Sigmoid colon (tissue), 6 donors: ENCODE measurements at regions not wholly inside any gene's neighbourhood (a gene's known extent, or its start where the extent isn't known, plus 50 kb on each side); places are given as distances from the start of the nearest gene placed in this dataset.
A peak's percentile ranks its signal among the peaks of the same experiment; 100 is the strongest.

Experiments
- DNase-seq: peaks from one replicate; pipeline ENCODE4 v3.0.0-alpha.2; 2019
- H3K27ac ChIP-seq, 4 donors: fragments of 200-600 bp; sonication (generic); one replicate each; pipeline ENCODE4 v1.5.1; 2016 to 2019; ENCODE audit warnings: mild to moderate bottlenecking in 1 of 4
- H3K27me3 ChIP-seq, 3 donors: fragments of 200-600 bp; sonication (generic); one replicate each; pipeline ENCODE4 v1.5.1; 2019; ENCODE audit warnings: mild to moderate bottlenecking in 1 of 3
- H3K36me3 ChIP-seq, 4 donors: fragments of 200-600 bp; sonication (generic); one replicate each; pipeline ENCODE4 v1.5.1; 2016 to 2019
- H3K4me1 ChIP-seq, 4 donors: fragments of 200-600 bp; sonication (generic); one replicate each; pipeline ENCODE4 v1.5.1; 2017 to 2019
- H3K4me3 ChIP-seq, 4 donors: fragments of 200-600 bp; sonication (generic); one replicate each; pipeline ENCODE4 v1.5.1; 2017 to 2019; ENCODE audit warnings: mild to moderate bottlenecking in 2 of 4, moderate library complexity in 1 of 4
- H3K9me3 ChIP-seq, 4 donors: fragments of 200-600 bp in 3 of 4; sonication (generic) in 3 of 4; one replicate each; pipeline versions ENCODE4 v1.5.1 to v1.6.1; 2013 to 2019
- EP300 ChIP-seq, 4 donors: sonication (generic); formaldehyde crosslinking; IDR thresholded peaks; one replicate each; pipeline ENCODE4 v1.6.1; 2017; ENCODE audit warnings: antibody characterized with exemption in 4 of 4
- POLR2A ChIP-seq, 2 donors: fragments of 450-650 bp; IDR thresholded peaks; one replicate each; pipeline ENCODE4 v1.6.1; 2016; ENCODE audit warnings: antibody characterized with exemption in 2 of 2, mild to moderate bottlenecking in 2 of 2, moderate library complexity in 2 of 2
- POLR2AphosphoS5 ChIP-seq, 4 donors: sonication (generic); formaldehyde crosslinking; IDR thresholded peaks; one replicate each; pipeline ENCODE4 v1.6.1; 2017; ENCODE audit warnings: antibody characterized with exemption in 4 of 4
- WGBS, 2 donors: extraction: QIAGEN DNeasy Blood & Tissue Kit; methylation state at CpG; one replicate each; pipeline ENCODE4 v1.1.7; 2013; 5-methylcytosine and 5-hydroxymethylcytosine counted together
- intact Hi-C: fragments of 100-400 bp; cut with DNase I; formaldehyde crosslinking; loops from one replicate; pipeline ENCODE4 v1.15.1; 2023
- TF ChIP-seq, protein P1 (sequence below), 4 experiments: fragments of 450-650 bp in 3 of 4; fragments of 200-600 bp in 1 of 4; IDR thresholded peaks; one replicate each; pipeline ENCODE4 v1.5.1; 2016 to 2019; ENCODE audit warnings: antibody characterized with exemption in 4 of 4, mild to moderate bottlenecking in 3 of 4, moderate library complexity in 2 of 4
- donor health status: healthy with polysubstance abuse.
- donor health status: healthy.

DNA sequence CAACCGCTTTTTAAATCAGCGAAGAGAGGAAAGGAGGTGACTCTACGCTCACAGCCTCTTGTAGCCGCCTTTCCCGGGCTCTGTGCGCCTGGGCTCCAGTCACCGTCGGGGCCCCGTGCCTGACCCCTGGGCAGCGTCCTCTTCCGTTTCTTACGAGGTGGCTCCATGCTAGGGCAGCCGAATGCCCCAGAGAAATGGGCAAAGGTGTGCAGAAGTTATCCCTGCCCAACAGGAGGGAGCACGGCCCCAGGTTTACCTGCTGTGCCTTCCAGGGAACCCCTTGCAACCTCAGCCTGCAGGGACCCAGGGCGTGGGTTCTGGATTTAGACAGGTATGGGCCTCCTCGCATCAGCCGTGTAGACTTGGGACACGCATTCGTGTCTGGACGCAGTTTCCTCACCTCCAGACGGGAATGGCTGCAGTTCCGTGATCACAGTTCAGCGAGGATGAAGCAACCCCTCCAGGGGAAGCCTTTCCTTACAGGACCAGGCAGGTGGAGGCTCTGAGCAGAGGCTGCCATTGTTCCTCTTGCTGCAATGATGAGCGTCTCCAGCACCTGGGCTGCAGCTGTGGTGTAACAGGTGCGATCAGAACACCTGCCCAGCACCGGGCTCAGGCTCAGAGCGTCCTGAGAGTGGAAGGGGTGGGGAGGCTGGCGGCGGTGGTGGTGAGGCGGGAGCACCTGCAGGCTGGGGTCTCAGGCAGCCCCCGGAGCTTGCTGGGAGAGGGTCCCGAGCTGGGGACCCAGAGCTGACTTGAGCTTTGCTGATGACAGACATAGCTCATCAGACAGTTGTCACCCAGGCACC, 81.3 kb upstream of the BHLHE23 start:
- H3K9me3 ChIP-seq: no peaks in the 10 kb centered on the region
- H3K27ac ChIP-seq: no peak overlapping the region
- WGBS, 2 donors: 73 to 83% methylated on average over 32 of the region's 32 CpGs
- intact Hi-C loops: no loop called here
- peaks cover 0 to 77% (median 24%) of the 10 kb centered on the region in 3 donors for H3K27me3 ChIP-seq
- peak; percentile 49 for DNase-seq
- no peaks in the 10 kb centered on the region for H3K36me3 ChIP-seq
- H3K4me1 ChIP-seq: no peaks in the 10 kb centered on the region
- H3K4me3 ChIP-seq: no peak overlapping the region
- TF ChIP-seq POLR2AphosphoS5 (IDR thresholded peaks at IDR 0.05): no peak
- no peak for TF ChIP-seq EP300 (IDR thresholded peaks at IDR 0.05)
- TF ChIP-seq, protein P1, sequence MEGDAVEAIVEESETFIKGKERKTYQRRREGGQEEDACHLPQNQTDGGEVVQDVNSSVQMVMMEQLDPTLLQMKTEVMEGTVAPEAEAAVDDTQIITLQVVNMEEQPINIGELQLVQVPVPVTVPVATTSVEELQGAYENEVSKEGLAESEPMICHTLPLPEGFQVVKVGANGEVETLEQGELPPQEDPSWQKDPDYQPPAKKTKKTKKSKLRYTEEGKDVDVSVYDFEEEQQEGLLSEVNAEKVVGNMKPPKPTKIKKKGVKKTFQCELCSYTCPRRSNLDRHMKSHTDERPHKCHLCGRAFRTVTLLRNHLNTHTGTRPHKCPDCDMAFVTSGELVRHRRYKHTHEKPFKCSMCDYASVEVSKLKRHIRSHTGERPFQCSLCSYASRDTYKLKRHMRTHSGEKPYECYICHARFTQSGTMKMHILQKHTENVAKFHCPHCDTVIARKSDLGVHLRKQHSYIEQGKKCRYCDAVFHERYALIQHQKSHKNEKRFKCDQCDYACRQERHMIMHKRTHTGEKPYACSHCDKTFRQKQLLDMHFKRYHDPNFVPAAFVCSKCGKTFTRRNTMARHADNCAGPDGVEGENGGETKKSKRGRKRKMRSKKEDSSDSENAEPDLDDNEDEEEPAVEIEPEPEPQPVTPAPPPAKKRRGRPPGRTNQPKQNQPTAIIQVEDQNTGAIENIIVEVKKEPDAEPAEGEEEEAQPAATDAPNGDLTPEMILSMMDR (IDR thresholded peaks at IDR 0.05): no peak
- no peak for TF ChIP-seq POLR2A (IDR thresholded peaks at IDR 0.05)

DNA sequence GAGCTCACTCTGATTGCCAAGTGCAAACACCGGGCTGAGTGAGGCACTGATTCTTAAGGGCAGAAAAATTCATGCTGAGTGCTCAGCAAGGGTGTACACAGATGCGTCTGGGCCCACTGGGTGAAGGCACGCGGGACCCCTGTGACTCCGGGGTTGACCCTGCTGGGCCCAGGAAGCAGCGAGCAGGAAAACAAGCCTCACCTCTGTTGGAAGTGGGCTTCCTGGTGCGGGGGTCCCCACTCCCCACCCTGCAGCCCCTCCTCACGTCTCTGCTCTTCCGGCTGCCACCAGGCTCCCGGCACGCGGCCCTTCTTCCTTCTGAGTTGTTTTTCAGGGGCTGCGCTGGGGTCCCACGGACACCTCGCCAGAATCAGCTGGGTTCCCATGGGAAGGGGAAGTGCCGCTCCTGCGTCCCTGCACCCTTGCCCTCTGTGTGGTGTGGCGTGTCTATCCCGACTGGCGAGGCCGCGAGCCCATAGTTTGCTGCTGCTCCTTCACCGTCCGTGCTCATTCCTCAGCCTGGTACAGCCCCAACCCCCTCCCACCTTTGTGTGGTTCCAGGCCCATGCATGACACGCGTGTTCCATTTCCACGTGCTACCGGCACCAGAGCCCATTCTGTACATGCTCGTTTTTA, 80.6 kb upstream of the BHLHE23 start:
- TF ChIP-seq, protein P1 (IDR thresholded peaks at IDR 0.05): no peak
- TF ChIP-seq POLR2A (IDR thresholded peaks at IDR 0.05) (no peak), EP300 (IDR thresholded peaks at IDR 0.05) (no peak), POLR2AphosphoS5 (IDR thresholded peaks at IDR 0.05) (no peak)
- 73 to 76% methylated on average over 29 of the region's 29 CpGs for WGBS, 2 donors
- Histone ChIP-seq H3K4me1 (no peaks in the 10 kb centered on the region), H3K4me3 (no peak overlapping the region), H3K27me3 (peaks cover 0 to 78% (median 24%) of the 10 kb centered on the region in 3 donors), H3K9me3 (no peaks in the 10 kb centered on the region), H3K36me3 (no peaks in the 10 kb centered on the region), H3K27ac (no peak overlapping the region)
- DNase-seq: peak; percentile 40
- intact Hi-C loops: no loop called here

DNA sequence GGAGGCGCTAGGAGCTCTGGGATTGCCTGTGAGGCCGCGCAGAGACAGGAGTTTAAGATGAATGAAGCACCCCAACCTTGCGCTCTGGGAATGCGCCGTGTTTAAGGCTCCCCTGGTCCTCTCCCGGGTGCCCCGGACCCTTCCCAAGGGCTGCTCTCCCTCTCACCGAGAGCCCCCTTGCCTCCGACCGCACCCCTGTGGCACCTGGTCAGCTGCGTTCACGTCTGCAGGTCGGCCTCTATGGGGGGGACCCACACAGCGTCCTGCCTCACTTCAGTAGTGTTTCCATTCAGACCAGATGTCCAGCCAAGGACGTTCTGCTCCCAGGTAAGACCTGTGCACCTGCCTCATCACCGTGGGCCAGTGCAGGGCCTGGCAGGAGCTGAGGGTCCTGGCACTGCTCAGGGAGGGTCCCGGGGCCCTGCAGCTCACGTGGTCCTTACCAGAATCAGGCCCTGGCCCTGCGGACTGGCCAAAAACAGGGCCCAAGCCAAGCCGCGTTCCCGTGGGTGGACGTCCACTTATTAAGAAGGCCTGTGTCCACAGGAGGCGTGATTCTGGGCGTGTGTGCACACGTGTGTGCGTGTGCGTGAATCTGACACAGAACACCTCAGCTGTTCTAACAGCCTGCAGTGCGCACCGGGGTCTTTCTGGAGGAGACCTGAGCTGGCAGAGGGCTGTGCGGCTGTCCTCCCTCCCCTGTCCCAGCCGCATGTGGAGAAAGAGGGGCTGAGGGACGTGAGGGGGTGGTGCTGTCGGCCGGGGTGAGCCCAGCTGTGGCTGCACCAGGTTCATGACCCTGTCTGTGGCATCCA, 79.9 kb upstream of the BHLHE23 start:
- H3K27ac ChIP-seq: no peak overlapping the region
- no peak overlapping the region for H3K4me3 ChIP-seq
- TF ChIP-seq POLR2A (IDR thresholded peaks at IDR 0.05) (no peak), POLR2AphosphoS5 (IDR thresholded peaks at IDR 0.05) (no peak), EP300 (IDR thresholded peaks at IDR 0.05) (no peak)
- TF ChIP-seq, protein P1 (IDR thresholded peaks at IDR 0.05): no peak
- H3K9me3 ChIP-seq: no peaks in the 10 kb centered on the region
- 74 to 79% methylated on average over 36 of the region's 36 CpGs for WGBS, 2 donors
- H3K4me1 ChIP-seq: no peaks in the 10 kb centered on the region
- intact Hi-C loops: no loop called here
- peaks cover 0 to 78% (median 22%) of the 10 kb centered on the region in 3 donors for H3K27me3 ChIP-seq
- no peaks in the 10 kb centered on the region for H3K36me3 ChIP-seq
- DNase-seq: peak; percentile 52

DNA sequence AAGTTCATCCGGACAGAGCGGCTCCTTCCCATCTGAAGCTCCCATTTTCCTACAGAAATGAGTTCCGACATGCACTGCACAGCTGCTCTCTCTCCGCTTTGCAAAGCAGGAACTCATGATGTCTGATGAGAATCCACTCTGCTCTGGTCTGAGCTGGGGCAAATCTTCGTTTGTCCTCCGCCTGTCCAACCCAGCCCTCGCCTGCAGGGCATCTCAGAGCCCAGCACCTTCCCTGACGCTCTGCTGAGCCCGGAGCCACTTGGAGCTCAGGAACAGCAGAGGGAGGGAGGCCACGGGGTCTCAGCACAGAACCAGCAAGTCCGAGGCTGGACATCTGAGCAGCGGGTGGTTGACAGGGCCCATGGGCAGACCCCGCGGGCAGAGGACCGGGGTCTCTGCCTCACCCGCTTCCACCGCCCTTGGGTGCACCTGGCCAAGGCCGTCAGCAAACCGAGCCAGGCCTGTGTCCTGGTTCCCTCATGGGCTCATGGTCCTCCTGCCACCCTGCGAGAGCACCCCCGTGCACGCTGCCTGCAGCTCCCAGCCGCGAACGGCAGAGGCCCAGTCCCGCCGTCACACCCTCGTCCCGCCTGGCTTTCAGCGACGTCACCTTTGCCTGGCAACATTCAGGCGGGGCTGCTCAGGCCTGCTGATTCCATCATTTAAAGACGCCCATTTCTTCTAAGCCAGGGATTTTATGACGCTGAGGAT, 78.5 kb upstream of the BHLHE23 start:
- intact Hi-C loops: no loop called here
- no peak overlapping the region for H3K27ac ChIP-seq
- H3K36me3 ChIP-seq: no peaks in the 10 kb centered on the region
- 49 to 61% methylated on average over 34 of the region's 34 CpGs for WGBS, 2 donors
- DNase-seq: peak; percentile 46
- peaks cover 0 to 81% (median 26%) of the 10 kb centered on the region in 3 donors for H3K27me3 ChIP-seq
- H3K9me3 ChIP-seq: no peaks in the 10 kb centered on the region
- TF ChIP-seq EP300 (IDR thresholded peaks at IDR 0.05) (no peak), POLR2AphosphoS5 (IDR thresholded peaks at IDR 0.05) (no peak), POLR2A (IDR thresholded peaks at IDR 0.05) (no peak)
- TF ChIP-seq, protein P1 (IDR thresholded peaks at IDR 0.05): no peak
- H3K4me1 ChIP-seq: no peaks in the 10 kb centered on the region
- H3K4me3 ChIP-seq: no peak overlapping the region
